A549 (cell line): ENCODE measurements at regions not wholly inside any gene's neighbourhood (a gene's known extent, or its start where the extent isn't known, plus 50 kb on each side); places are given as distances from the start of the nearest gene placed in this dataset.

ENCODE experiments used
- CTCF ChIP-seq: fragments of >200 bp; sonication (Bioruptor Twin); formaldehyde crosslinking; IDR thresholded peaks from 3 replicates; pipeline ENCODE4 v1.5.1; 2016
- E2F6 ChIP-seq: IDR thresholded peaks from 2 replicates; pipeline ENCODE4 v1.6.1; 2012; ENCODE audit warnings: low read depth, borderline replicate concordance
- ESRRA ChIP-seq: fragments of 150-350 bp; IDR thresholded peaks from 2 replicates; pipeline ENCODE4 v1.6.1; 2014; ENCODE audit warnings: mild to moderate bottlenecking, low read length, borderline replicate concordance
- HOXA7 ChIP-seq: fragments of 250-450 bp; sonication (Bioruptor Pico); IDR thresholded peaks from 2 replicates; pipeline ENCODE4 v1.5.0; 2020; ENCODE audit warnings: mild to moderate bottlenecking, moderate library complexity
- JUN ChIP-seq, 2 experiments: fragments of >200 bp; sonication (Bioruptor Twin); formaldehyde crosslinking; IDR thresholded peaks; 2 replicates in 1 of 2; 3 replicates in 1 of 2; pipeline ENCODE4 v1.6.1; 2016 to 2017
- KDM1A ChIP-seq: fragments of 200-600 bp; sonication (generic); IDR thresholded peaks from 2 replicates; pipeline ENCODE4 v1.6.1; 2016; ENCODE audit warnings: low read depth, mild to moderate bottlenecking
- MAFK ChIP-seq: fragments of 450-650 bp; IDR thresholded peaks from 2 replicates; pipeline ENCODE4 v1.6.1; 2014; ENCODE audit not compliant: partially characterized antibody
- POLR2A ChIP-seq: IDR thresholded peaks from 2 replicates; pipeline ENCODE4 v1.6.1; 2012; ENCODE audit warnings: mild to moderate bottlenecking, low read length
- POLR2AphosphoS2 ChIP-seq: conservative IDR thresholded peaks from 2 replicates; pipeline ENCODE4 v1.6.1; 2012; ENCODE audit warnings: low read length, improper control_type of control experiment, inconsistent platforms
- RCOR1 ChIP-seq: fragments of 150-350 bp; IDR thresholded peaks from 2 replicates; pipeline ENCODE4 v1.6.1; 2014; ENCODE audit warnings: antibody characterized with exemption, low read length, low read depth
- REST ChIP-seq: fragments of 200-600 bp; sonication (generic); IDR thresholded peaks from 2 replicates; pipeline ENCODE4 v1.6.1; 2016; ENCODE audit warnings: antibody characterized with exemption, mild to moderate bottlenecking, moderate library complexity
- TP53 ChIP-seq: fragments of 250-450 bp; sonication (Bioruptor Pico); IDR thresholded peaks from 2 replicates; pipeline ENCODE4 v1.5.0; 2021; ENCODE audit warnings: mild to moderate bottlenecking, moderate library complexity
- USF2 ChIP-seq: fragments of 450-650 bp; IDR thresholded peaks from 2 replicates; pipeline ENCODE4 v1.6.1; 2014; ENCODE audit warnings: antibody characterized with exemption
- ZC3H11A ChIP-seq: fragments of 450-650 bp; IDR thresholded peaks from 2 replicates; pipeline ENCODE4 v1.6.1; 2014; ENCODE audit warnings: antibody characterized with exemption, mild to moderate bottlenecking

GRCh38 chr9:81361296-81361695, 328.1 kb downstream of the TLE1 start:
- TF ChIP-seq REST (no peak), CTCF (no peak), ESRRA (no peak), MAFK (no peak), JUN (IDR thresholded peaks at IDR 0.05) (no peak), TP53 (CRISPR knock-in tag) (no peak), USF2 (no peak), E2F6 (no peak), KDM1A (no peak), HOXA7 (CRISPR knock-in tag) (no peak), POLR2AphosphoS2 (no peak), POLR2A (no peak), ZC3H11A (no peak), RCOR1 (no peak)
